ENCODE measurements at regions not wholly inside any gene's neighbourhood (a gene's known extent, or its start where the extent isn't known, plus 50 kb on each side); places are given as distances from the start of the nearest gene placed in this dataset.

- TF ChIP-seq CREB1 (IDR thresholded peaks at IDR 0.05; ENCODE audit: low read depth) (no peak), TCF12 (IDR thresholded peaks at IDR 0.05; ENCODE audit: low read depth) (no peak), CEBPB (IDR thresholded peaks at IDR 0.05) (no peak), FOXM1 (IDR thresholded peaks at IDR 0.05; ENCODE audit: borderline replicate concordance, low read depth) (no peak), EP300 (IDR thresholded peaks at IDR 0.05; ENCODE audit: borderline replicate concordance) (no peak), ZBTB7A (IDR thresholded peaks at IDR 0.05; ENCODE audit: low read depth) (no peak), NFIC (IDR thresholded peaks at IDR 0.05) (no peak), RAD21 (IDR thresholded peaks at IDR 0.05; ENCODE audit: low read depth) (no peak), TAF1 (IDR thresholded peaks at IDR 0.05; ENCODE audit: low read depth) (no peak), EGR1 (IDR thresholded peaks at IDR 0.05) (no peak), MAX (IDR thresholded peaks at IDR 0.05) (no peak), REST (IDR thresholded peaks at IDR 0.05; ENCODE audit: low read depth) (no peak), USF1 (IDR thresholded peaks at IDR 0.05) (no peak), YY1 (IDR thresholded peaks at IDR 0.05; ENCODE audit: low read depth) (no peak)
Measured at GRCh38 chr9:13621872-13622564, 342.5 kb upstream of the MPDZ start.

GRCh38 chr9:13616491-13617035 lies 337.1 kb upstream of the MPDZ start:
- TF ChIP-seq RAD21 (IDR thresholded peaks at IDR 0.05; ENCODE audit: low read depth) = no peak
- TF ChIP-seq MAX (IDR thresholded peaks at IDR 0.05) = no peak
- TF ChIP-seq ZBTB7A (IDR thresholded peaks at IDR 0.05; ENCODE audit: low read depth) = no peak
- TF ChIP-seq TEAD4 (IDR thresholded peaks at IDR 0.05) = no peak
- no peak for TF ChIP-seq USF1 (IDR thresholded peaks at IDR 0.05)
- TF ChIP-seq FOXM1 (IDR thresholded peaks at IDR 0.05; ENCODE audit: borderline replicate concordance, low read depth) = no peak
- no peak for TF ChIP-seq CREB1 (IDR thresholded peaks at IDR 0.05; ENCODE audit: low read depth)
- no peak for TF ChIP-seq TAF1 (IDR thresholded peaks at IDR 0.05; ENCODE audit: low read depth)
- TF ChIP-seq CEBPB (IDR thresholded peaks at IDR 0.05) = no peak
- no peak for TF ChIP-seq EP300 (IDR thresholded peaks at IDR 0.05; ENCODE audit: borderline replicate concordance)
- TF ChIP-seq YY1 (IDR thresholded peaks at IDR 0.05; ENCODE audit: low read depth) = no peak
- no peak for TF ChIP-seq TCF12 (IDR thresholded peaks at IDR 0.05; ENCODE audit: low read depth)
- TF ChIP-seq NFIC (IDR thresholded peaks at IDR 0.05) = no peak
- no peak for TF ChIP-seq REST (IDR thresholded peaks at IDR 0.05; ENCODE audit: low read depth)
- no peak for TF ChIP-seq EGR1 (IDR thresholded peaks at IDR 0.05)

- no peak for TF ChIP-seq CEBPB (IDR thresholded peaks at IDR 0.05)
- TF ChIP-seq MAX (IDR thresholded peaks at IDR 0.05) = no peak
- no peak for TF ChIP-seq EP300 (IDR thresholded peaks at IDR 0.05; ENCODE audit: borderline replicate concordance)
- TF ChIP-seq REST (IDR thresholded peaks at IDR 0.05; ENCODE audit: low read depth) = no peak
- TF ChIP-seq CREB1 (IDR thresholded peaks at IDR 0.05; ENCODE audit: low read depth) = no peak
- TF ChIP-seq USF1 (IDR thresholded peaks at IDR 0.05) = no peak
- no peak for TF ChIP-seq YY1 (IDR thresholded peaks at IDR 0.05; ENCODE audit: low read depth)
- no peak for TF ChIP-seq TCF12 (IDR thresholded peaks at IDR 0.05; ENCODE audit: low read depth)
- TF ChIP-seq TEAD4 (IDR thresholded peaks at IDR 0.05) = no peak
- TF ChIP-seq ZBTB7A (IDR thresholded peaks at IDR 0.05; ENCODE audit: low read depth) = no peak
- no peak for TF ChIP-seq TAF1 (IDR thresholded peaks at IDR 0.05; ENCODE audit: low read depth)
- TF ChIP-seq RAD21 (IDR thresholded peaks at IDR 0.05; ENCODE audit: low read depth) = no peak
- no peak for TF ChIP-seq EGR1 (IDR thresholded peaks at IDR 0.05)
- no peak for TF ChIP-seq FOXM1 (IDR thresholded peaks at IDR 0.05; ENCODE audit: borderline replicate concordance, low read depth)
- TF ChIP-seq NFIC (IDR thresholded peaks at IDR 0.05) = no peak
Measured at GRCh38 chr9:13615660-13616490, 336.4 kb upstream of the MPDZ start.
